Gastroesophageal sphincter (tissue), 4 donors: ENCODE measurements at regions not wholly inside any gene's neighbourhood (a gene's known extent, or its start where the extent isn't known, plus 50 kb on each side); places are given as distances from the start of the nearest gene placed in this dataset.

Source experiments
- ATAC-seq: fragments of 150-250 bp; one replicate; pipeline ENCODE4 v1.9.1; 2016; ENCODE audit warnings: mild to moderate bottlenecking, moderate library complexity
- H3K27ac ChIP-seq, 4 donors: fragments of 200-600 bp; sonication (generic) in 3 of 4; 1 replicate in 3 of 4; 2 replicates in 1 of 4; pipeline ENCODE4 v1.5.1; 2016 to 2019
- H3K27me3 ChIP-seq: fragments of 200-600 bp; sonication (generic); one replicate; pipeline ENCODE4 v1.5.1; 2019
- H3K36me3 ChIP-seq, 2 donors: fragments of 200-600 bp; sonication (generic); one replicate each; pipeline ENCODE4 v1.5.1; 2019; ENCODE audit warnings: control low read depth in 1 of 2
- H3K4me1 ChIP-seq, 3 donors: fragments of 200-600 bp; sonication (generic); 1 replicate in 2 of 3; 2 replicates in 1 of 3; pipeline ENCODE4 v1.5.1; 2016 to 2019; ENCODE audit warnings: control low read depth in 2 of 3
- H3K4me3 ChIP-seq, 2 donors: fragments of 200-600 bp; sonication (generic); one replicate each; pipeline ENCODE4 v1.5.1; 2019; ENCODE audit warnings: mild to moderate bottlenecking in 1 of 2, moderate library complexity in 1 of 2
- H3K9me3 ChIP-seq, 3 donors: fragments of 200-600 bp; sonication (generic); one replicate each; pipeline ENCODE4 v1.5.1; 2017 to 2019; ENCODE audit warnings: control low read depth in 2 of 3
- CTCF ChIP-seq, 4 experiments: fragments of 200-600 bp in 2 of 4; fragments of 450-650 bp in 2 of 4; sonication (generic) in 1 of 4; IDR thresholded peaks; one replicate each; pipeline ENCODE4 v1.5.1; 2017 to 2019; ENCODE audit warnings: antibody characterized with exemption in 4 of 4, mild to moderate bottlenecking in 2 of 4, moderate library complexity in 2 of 4
- EP300 ChIP-seq: sonication (generic); formaldehyde crosslinking; IDR thresholded peaks from one replicate; pipeline ENCODE4 v1.6.1; 2017; ENCODE audit warnings: antibody characterized with exemption, mild to moderate bottlenecking
- POLR2A ChIP-seq, 2 donors: fragments of 450-650 bp; IDR thresholded peaks; one replicate each; pipeline ENCODE4 v1.6.1; 2017; ENCODE audit warnings: antibody characterized with exemption in 2 of 2, mild to moderate bottlenecking in 2 of 2, moderate library complexity in 1 of 2
- POLR2AphosphoS5 ChIP-seq: sonication (generic); formaldehyde crosslinking; IDR thresholded peaks from one replicate; pipeline ENCODE4 v1.6.1; 2017; ENCODE audit warnings: antibody characterized with exemption
- WGBS, 2 donors: methylation state at CpG; one replicate each; pipeline ENCODE4 v1.1.5; 2018; ENCODE audit warnings: low coverage in 1 of 2; 5-methylcytosine and 5-hydroxymethylcytosine counted together

DNA sequence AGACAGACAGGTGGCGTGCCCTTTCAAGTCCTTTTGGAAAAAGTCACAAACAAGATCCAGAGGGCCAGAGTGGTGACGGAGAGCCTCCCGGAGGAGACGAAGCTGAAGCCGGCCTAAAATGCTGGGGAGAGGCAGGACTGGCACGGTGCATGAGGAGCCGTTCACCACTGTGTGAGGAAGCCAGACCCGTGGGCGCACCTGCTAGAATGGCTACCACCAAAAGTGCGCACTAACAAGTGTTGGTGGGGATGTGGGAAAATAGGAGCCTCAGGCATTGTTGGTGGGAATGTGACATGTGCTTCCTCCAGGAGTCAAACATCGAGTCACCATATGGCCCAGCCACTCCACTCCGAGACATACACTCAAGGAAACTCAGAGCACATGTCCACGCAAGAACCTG, 67.4 kb upstream of the HELT start:
- no peak for ATAC-seq
- no peaks in the 10 kb centered on the region for H3K4me1 ChIP-seq
- H3K27me3 ChIP-seq, result no peaks in the 10 kb centered on the region
- no peak overlapping the region for H3K27ac ChIP-seq
- TF ChIP-seq CTCF (IDR thresholded peaks at IDR 0.05), result no peak
- TF ChIP-seq POLR2A (IDR thresholded peaks at IDR 0.05), result no peak
- no peak for TF ChIP-seq EP300
- TF ChIP-seq POLR2AphosphoS5, result no peak
- no peak overlapping the region for H3K4me3 ChIP-seq
- H3K9me3 ChIP-seq, result no peaks in the 10 kb centered on the region
- H3K36me3 ChIP-seq, result no peaks in the 10 kb centered on the region
- WGBS, 2 donors, result 74 to 76% methylated on average over 7 to 9 of the region's 13 CpGs

DNA sequence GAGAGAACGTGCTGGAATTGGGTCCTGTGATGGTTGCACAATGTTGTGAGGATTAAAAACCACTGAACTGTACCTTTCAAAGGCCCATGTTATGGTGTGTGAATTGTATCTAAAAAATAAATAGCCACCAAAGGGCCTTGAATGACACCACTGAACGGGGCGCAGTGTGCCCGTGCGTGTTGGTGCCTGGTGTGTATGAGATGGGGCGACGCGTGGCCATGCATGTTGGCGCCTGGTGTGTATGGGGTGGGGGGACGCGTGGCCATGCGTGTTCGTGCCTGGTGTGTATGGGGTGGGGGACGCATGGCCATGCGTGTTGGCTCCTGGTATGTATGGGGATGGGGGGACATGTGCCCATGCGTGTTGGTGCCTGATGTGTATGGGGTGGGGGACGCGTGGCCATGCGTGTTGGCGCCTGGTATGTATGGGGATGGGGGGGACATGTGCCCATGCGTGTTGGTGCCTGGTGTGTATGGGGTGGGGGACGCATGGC, 66.6 kb upstream of the HELT start:
- ATAC-seq, result no peak
- Histone ChIP-seq H3K4me3 (no peak overlapping the region), H3K27ac (no peak overlapping the region), H3K27me3 (no peaks in the 10 kb centered on the region), H3K4me1 (no peaks in the 10 kb centered on the region), H3K36me3 (no peaks in the 10 kb centered on the region), H3K9me3 (no peaks in the 10 kb centered on the region)
- no peak for TF ChIP-seq POLR2A (IDR thresholded peaks at IDR 0.05)
- TF ChIP-seq EP300, result no peak
- TF ChIP-seq POLR2AphosphoS5, result no peak
- TF ChIP-seq CTCF (IDR thresholded peaks at IDR 0.05), result no peak
- WGBS, 2 donors, result 86 to 100% methylated on average over 5 to 6 of the region's 22 CpGs

- Histone ChIP-seq H3K9me3 (no peaks in the 10 kb centered on the region), H3K4me1 (no peaks in the 10 kb centered on the region), H3K4me3 (no peak overlapping the region), H3K27me3 (no peaks in the 10 kb centered on the region), H3K27ac (no peak overlapping the region), H3K36me3 (no peaks in the 10 kb centered on the region)
- no peak for ATAC-seq
- TF ChIP-seq EP300, result no peak
- 40 to 100% methylated on average over 1 of the region's 6 CpGs for WGBS, 2 donors
These were observed 65.8 kb upstream of the HELT start for GRCh38 chr4:184952522-184952921.

DNA sequence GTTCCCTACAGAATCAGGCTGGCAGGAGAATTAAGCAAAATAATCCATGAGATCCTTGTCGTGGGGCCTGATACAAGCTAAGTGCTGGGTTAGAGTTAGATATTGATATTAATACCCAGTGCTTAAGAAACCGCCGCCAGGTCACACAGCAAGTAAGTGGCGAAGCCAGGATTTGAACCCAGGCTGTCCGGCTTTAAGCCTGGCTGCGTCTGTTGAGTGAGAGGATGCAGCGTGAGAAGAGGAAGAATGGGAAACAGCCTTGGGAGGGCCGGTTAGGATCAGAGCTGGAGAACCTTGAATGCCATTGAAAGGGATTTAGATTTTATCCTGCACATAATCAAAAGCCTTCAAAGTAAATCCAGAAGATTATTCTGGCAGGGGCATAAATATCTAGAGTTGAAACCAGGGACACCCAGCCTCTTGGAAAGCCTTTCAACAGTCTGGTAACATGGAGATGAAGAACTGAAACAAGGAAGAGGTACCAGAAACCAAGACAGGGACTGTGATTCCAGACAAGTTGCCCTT, 64.8 kb upstream of the HELT start:
- no peak overlapping the region for H3K4me3 ChIP-seq
- H3K27me3 ChIP-seq, result no peaks in the 10 kb centered on the region
- H3K36me3 ChIP-seq, result no peaks in the 10 kb centered on the region
- H3K27ac ChIP-seq, result no peak overlapping the region
- TF ChIP-seq CTCF (IDR thresholded peaks at IDR 0.05), result no peak
- TF ChIP-seq POLR2A (IDR thresholded peaks at IDR 0.05), result no peak
- no peak for TF ChIP-seq POLR2AphosphoS5
- TF ChIP-seq EP300, result no peak
- no peak for ATAC-seq
- H3K4me1 ChIP-seq, result no peaks in the 10 kb centered on the region
- WGBS, 2 donors, result 63 to 73% methylated on average over 3 to 8 of the region's 8 CpGs
- H3K9me3 ChIP-seq, result no peaks in the 10 kb centered on the region

GRCh38 chr4:184953971-184954370, 64.3 kb upstream of the HELT start:
- ATAC-seq, result no peak
- no peaks in the 10 kb centered on the region for H3K4me1 ChIP-seq
- H3K36me3 ChIP-seq, result no peaks in the 10 kb centered on the region
- no peaks in the 10 kb centered on the region for H3K27me3 ChIP-seq
- no peaks in the 10 kb centered on the region for H3K9me3 ChIP-seq
- 78 to 86% methylated on average over 9 of the region's 9 CpGs for WGBS, 2 donors
- no peak for TF ChIP-seq POLR2AphosphoS5
- no peak for TF ChIP-seq POLR2A (IDR thresholded peaks at IDR 0.05)
- TF ChIP-seq EP300, result no peak
- no peak for TF ChIP-seq CTCF (IDR thresholded peaks at IDR 0.05)
- no peak overlapping the region for H3K27ac ChIP-seq
- H3K4me3 ChIP-seq, result no peak overlapping the region
